Sciatic nerve (tissue), 2 donors: ENCODE measurements at regions not wholly inside any gene's neighbourhood (a gene's known extent, or its start where the extent isn't known, plus 50 kb on each side); places are given as distances from the start of the nearest gene placed in this dataset.
"Not testable (repeated sequence)": the region's sequence is repeated elsewhere in the genome, so short reads cannot be mapped to it uniquely, and the experiment has no call there.

ENCODE experiments used
- ATAC-seq: fragments of 200-7000 bp; cut with Tn5 transposase; one replicate; pipeline ENCODE4 v1.9.1; 2020; ENCODE audit warnings: mild to moderate bottlenecking, moderate library complexity
- DNase-seq: peaks from one replicate; pipeline ENCODE4 v3.0.0-alpha.2; 2020; ENCODE audit warnings: low spot score
- intact Hi-C: fragments of 100-400 bp; cut with DNase I; formaldehyde crosslinking; loops from one replicate; pipeline ENCODE4 v1.14.2; 2022
- donor health status: DM: no; HTN: no; CAD: no.
- donor health status: DM: no; HTN: no; CAD: no.

DNA sequence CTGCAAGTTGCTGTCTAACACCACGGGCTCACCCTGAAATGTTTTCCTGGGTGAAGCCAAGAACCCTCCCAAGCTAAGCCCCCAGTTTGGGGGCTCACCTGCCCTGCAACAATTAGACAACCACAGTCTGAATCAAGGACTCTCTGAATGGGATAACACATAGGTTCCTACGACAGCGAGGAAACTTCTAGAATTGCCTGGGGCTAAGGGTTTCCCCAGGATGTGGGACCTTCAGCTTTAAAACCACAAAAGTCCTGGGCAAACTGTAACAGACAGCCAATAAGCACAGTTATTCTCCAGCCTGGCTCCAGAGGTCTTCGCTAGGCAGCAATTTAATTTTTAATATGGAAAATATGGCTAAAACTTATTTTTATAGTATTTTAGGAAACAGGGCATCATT, 162.6 kb downstream of the PRKX start:
- intact Hi-C loops: no loop called here
- ATAC-seq (no peak), DNase-seq (no peak)

- intact Hi-C loops: no loop called here
- no peak for DNase-seq
- no peak for ATAC-seq
These were observed 163.2 kb downstream of the PRKX start for GRCh38 chrX:3550160-3550751.

DNA sequence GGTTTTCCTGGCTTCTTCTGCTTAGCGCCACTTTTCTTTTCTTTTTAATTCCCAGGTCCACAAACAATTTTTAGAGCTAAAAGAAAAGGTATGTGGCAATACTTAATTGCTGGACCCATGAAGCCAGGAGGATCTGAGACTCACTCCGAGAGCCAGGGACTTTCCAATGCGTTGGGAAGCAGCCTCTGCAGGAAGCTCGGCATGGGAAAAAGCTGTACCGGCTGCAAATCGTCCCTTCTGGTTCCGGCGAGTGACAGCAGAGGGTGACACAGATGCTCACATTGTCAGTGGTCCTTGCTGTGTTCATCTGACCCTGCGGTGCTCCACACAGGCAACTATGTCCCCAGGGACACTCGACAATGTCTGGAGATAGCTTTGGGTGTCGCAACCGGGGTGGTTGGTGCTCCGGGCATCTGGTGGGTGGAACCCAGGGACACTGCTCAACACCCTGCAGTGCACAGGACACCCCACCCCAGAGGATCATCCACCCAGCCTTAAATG, 164.0 kb downstream of the PRKX start:
- peak; percentile 79 for ATAC-seq
- intact Hi-C loops: no loop called here

DNA sequence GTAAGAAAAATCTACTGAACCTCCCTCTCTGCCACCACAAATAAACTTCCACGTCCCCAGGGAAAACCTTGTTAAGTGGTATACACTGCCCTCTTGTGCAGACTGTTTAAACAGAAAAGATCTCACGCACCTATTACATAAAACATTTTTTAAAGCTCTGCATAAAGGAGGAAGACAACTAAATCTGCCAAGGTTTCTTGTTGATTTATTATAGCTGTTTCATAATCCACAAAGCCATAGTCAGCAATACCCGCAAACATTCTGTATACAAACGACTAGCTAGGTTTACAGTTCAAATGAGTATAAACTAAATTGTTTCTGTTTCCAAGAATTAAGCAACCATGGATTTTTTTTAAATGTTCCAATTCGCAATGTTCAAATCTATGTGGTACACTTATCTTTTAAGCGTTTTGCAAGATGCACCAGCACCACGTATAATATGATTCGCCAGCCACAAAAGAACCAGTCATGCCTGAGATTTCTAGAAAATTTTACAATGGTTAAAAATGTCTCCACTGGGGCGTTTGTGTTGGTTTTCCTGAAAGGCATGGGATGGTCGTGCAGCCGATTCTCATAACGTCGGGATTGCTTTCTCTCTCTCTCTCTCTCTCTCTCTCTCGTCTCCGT, 164.6 kb downstream of the PRKX start:
- intact Hi-C loops: no loop called here
- DNase-seq (no peak), ATAC-seq (peak; percentile 81)

More for the DNA sequence above, 164.0 kb downstream of the PRKX start:
- no peak for DNase-seq

- no peak for DNase-seq
- intact Hi-C loops: no loop called here
- no peak for ATAC-seq
These were observed 167.5 kb downstream of the PRKX start for GRCh38 chrX:3545901-3546300.

- DNase-seq (no peak), ATAC-seq (no peak)
- intact Hi-C loops: no loop called here
These were observed 172.1 kb downstream of the PRKX start for GRCh38 chrX:3541336-3541735.

- ATAC-seq (no peak), DNase-seq (no peak)
- intact Hi-C loops: no loop called here
These were observed 173.3 kb downstream of the PRKX start for GRCh38 chrX:3540105-3540504.

DNA sequence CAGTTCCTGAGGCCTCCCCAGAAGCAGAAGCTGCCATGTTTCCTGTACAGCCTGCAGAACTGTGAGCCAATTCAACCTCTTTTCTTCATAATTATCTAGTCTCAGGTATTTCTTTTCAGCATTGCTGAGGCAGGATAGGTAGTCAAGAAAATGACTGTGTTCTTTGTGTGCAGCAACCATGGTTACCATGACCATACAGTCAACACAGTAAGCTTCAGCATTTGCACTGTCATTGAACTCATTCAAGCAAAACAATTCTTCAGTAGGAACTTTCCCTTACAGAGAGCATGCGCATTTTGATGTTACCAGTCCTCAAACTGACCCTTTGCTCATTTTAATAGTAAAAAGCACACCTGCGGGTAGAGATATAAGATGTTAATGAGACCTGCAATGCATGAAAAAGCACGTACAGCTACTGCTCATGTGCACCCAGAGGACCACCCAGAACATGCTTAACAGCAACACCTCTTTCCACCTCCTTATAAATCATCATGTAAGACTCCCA, 180.8 kb downstream of the PRKX start:
- no peak for DNase-seq
- no peak for ATAC-seq
- intact Hi-C loops: no loop called here

DNA sequence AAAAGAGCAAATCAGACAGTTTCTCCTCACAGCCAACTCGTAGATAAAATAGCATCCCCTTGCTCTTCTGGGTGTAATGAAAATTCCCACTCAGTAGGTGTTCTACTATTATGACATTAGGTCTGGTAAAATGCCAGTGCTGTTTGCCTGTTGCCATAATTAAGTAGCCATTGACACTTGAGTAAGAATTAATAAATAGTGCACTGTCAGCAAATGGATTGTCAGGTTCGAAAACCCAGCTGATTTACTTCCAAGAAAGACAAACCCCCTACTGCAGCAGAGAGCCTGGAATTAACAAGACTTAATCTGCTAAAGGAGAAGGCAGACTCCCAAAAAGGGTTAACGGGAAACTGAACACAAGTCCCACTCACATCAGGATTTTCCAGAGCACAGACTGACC, 182.0 kb downstream of the PRKX start:
- intact Hi-C loops, DNase-seq, ATAC-seq: not testable (repeated sequence)

- intact Hi-C loops: no loop called here
- ATAC-seq (no peak), DNase-seq (no peak)
These were observed 183.1 kb upstream of the MXRA5 start for GRCh38 chrX:3529466-3530010.

GRCh38 chrX:3527811-3528210, 181.4 kb upstream of the MXRA5 start:
- no peak for ATAC-seq
- intact Hi-C loops: no loop called here
- no peak for DNase-seq

DNA sequence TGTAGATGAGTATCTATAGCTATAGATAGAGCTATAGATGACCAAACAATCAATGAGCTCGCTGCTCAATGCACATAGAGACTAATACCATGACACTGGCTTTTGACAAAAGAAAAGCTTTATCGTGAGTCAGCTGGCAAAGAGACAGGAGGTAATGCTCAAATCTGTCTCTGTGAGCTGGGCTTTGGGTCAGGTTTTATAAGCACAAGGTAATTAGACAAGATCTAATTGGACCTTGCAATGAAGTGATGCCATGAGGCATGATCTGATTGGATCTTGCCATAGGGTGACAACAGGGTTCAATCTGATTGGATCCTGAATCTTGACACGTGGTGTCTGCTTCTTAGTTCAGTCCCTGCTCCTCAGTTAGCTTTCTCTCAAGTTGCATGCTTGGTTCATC, 180.7 kb upstream of the MXRA5 start:
- ATAC-seq: no peak
- intact Hi-C loops: no loop called here
- DNase-seq: no peak

GRCh38 chrX:3526731-3527130, 180.3 kb upstream of the MXRA5 start:
- ATAC-seq (no peak), DNase-seq (no peak)
- intact Hi-C loops: no loop called here

GRCh38 chrX:3526071-3526470, 179.6 kb upstream of the MXRA5 start:
- ATAC-seq (no peak), DNase-seq (no peak)
- intact Hi-C loops: no loop called here

DNA sequence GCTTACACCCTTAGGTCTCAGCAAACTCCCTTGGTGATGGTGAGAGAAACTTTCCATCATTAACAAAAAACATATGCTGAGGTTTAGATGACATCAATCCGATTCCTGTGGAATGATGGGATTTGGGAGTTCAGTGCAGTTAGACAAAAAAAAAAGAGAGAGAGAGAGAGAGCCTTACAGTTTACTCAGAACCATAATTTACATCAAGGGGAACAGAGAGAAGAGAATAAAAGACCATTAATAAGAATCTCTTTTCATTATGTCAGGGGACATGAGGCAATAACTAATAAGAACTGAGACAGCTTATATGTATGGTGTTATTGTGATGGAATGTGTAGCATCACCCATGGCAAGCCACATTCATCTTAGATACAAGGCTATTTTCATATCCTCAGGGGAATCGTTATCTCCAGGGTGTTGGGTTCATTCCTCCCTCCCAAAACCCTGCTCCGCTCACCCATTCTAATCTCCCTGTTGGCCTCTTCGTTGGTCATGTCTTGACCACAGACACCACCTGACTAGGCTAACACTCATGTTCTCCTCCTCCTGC, 175.7 kb upstream of the MXRA5 start:
- intact Hi-C loops: no loop called here
- ATAC-seq (no peak), DNase-seq (no peak)

DNA sequence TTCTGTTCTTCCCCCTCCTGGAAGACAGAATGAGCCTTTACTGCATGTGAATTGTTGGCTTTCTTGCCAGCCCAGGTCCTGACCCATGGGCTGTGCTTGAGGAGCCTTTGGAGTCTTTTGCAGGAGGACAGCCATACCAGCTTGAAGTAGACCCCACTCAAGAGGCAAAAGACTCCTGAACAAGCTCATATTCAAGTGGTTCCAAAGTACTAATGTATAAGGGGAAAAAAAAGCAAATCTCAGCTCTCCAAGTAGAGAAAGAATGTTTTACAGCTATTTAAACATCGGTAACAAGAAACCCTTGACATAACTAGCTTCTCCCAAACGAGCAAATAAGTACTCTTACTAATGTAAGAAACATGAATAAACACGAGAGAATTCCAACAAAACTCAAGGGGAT, 174.9 kb upstream of the MXRA5 start:
- DNase-seq (no peak), ATAC-seq (no peak)
- intact Hi-C loops: no loop called here

DNA sequence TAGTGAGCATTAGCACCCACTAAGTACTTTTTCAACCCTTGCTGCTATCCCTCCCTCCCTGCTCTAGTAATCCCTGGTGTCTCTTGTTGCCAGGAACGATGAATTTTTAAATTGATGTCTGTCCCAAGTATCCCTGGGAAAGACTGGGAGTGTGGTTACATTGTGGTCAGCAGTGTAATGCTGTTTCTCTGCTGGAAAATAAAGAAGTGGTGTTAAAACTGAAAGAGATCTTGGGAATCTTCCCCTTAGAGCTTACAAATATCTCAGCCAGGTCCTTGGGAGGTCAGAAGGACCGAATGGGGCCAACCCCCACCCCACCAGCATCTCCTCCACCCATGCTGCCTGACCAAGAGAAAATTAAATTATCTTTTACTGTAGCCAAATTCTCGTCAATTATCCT, 174.5 kb upstream of the MXRA5 start:
- peak; percentile 55 for ATAC-seq
- intact Hi-C loops: no loop called here
- no peak for DNase-seq

GRCh38 chrX:3520458-3520857, 174.0 kb upstream of the MXRA5 start:
- no peak for ATAC-seq
- no peak for DNase-seq
- intact Hi-C loops: no loop called here

GRCh38 chrX:3519384-3519783, 172.9 kb upstream of the MXRA5 start:
- intact Hi-C loops, ATAC-seq, DNase-seq: not testable (repeated sequence)

DNA sequence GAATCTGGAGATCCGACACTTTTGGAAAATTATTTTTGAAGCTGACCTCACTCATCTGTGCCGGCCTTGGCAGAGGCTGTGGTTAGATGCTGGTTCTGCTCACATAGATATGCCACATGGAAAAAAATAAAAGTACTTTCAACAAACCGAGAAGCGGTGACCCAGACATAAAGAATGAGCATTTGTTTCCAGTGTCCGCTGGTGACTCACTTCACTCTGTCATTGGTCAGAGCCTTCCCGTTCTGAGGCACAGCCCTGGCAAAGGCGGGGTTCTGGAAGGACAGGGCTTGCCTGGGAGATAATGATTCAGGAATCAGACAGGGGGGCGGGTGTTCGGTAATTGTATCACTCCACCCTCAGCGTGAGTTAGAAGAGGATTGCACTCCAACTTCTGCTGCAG, 172.4 kb upstream of the MXRA5 start:
- ATAC-seq: peak; percentile 22
- DNase-seq: no peak
- intact Hi-C loops: no loop called here
